ENCODE measurements at regions not wholly inside any gene's neighbourhood (a gene's known extent, or its start where the extent isn't known, plus 50 kb on each side); places are given as distances from the start of the nearest gene placed in this dataset.

GRCh38 chr2:125491663-125492062 is 1164.3 kb upstream of the GYPC start:
- Mint-ChIP-seq H3K36me3 (ENCODE audit: unreplicated experiment) (no peaks in the 10 kb centered on the region), H3K4me1 (ENCODE audit: unreplicated experiment) (no peaks in the 10 kb centered on the region)

GRCh38 chr2:125512313-125512712 is 1143.6 kb upstream of the GYPC start:
- Mint-ChIP-seq H3K27ac (ENCODE audit: unreplicated experiment) (no peak overlapping the region), H3K4me1 (ENCODE audit: unreplicated experiment) (no peaks in the 10 kb centered on the region), H3K9me3 (ENCODE audit: unreplicated experiment) (peaks cover 14% of the 10 kb centered on the region), H3K36me3 (ENCODE audit: unreplicated experiment) (no peaks in the 10 kb centered on the region), H3K4me3 (ENCODE audit: unreplicated experiment) (no peak overlapping the region), H3K27me3 (ENCODE audit: unreplicated experiment) (no peaks in the 10 kb centered on the region)
- no peak for DNase-seq (ENCODE audit: extremely low spot score, unreplicated experiment)
- TF ChIP-seq CTCF (IDR thresholded peaks at IDR 0.05), result no peak

More at GRCh38 chr2:125491663-125492062, 1164.3 kb upstream of the GYPC start:
- H3K27ac Mint-ChIP-seq (ENCODE audit: unreplicated experiment), result no peak overlapping the region
- no peak overlapping the region for H3K4me3 Mint-ChIP-seq (ENCODE audit: unreplicated experiment)
- no peak for DNase-seq (ENCODE audit: extremely low spot score, unreplicated experiment)
- peaks cover 16% of the 10 kb centered on the region for H3K9me3 Mint-ChIP-seq (ENCODE audit: unreplicated experiment)
- no peaks in the 10 kb centered on the region for H3K27me3 Mint-ChIP-seq (ENCODE audit: unreplicated experiment)
- TF ChIP-seq CTCF (IDR thresholded peaks at IDR 0.05), result no peak

- no peak overlapping the region for H3K4me3 Mint-ChIP-seq (ENCODE audit: unreplicated experiment)
- DNase-seq (ENCODE audit: extremely low spot score, unreplicated experiment), result no peak
- H3K9me3 Mint-ChIP-seq (ENCODE audit: unreplicated experiment), result peaks cover 25% of the 10 kb centered on the region
- no peaks in the 10 kb centered on the region for H3K27me3 Mint-ChIP-seq (ENCODE audit: unreplicated experiment)
- H3K36me3 Mint-ChIP-seq (ENCODE audit: unreplicated experiment), result no peaks in the 10 kb centered on the region
- H3K27ac Mint-ChIP-seq (ENCODE audit: unreplicated experiment), result no peak overlapping the region
- H3K4me1 Mint-ChIP-seq (ENCODE audit: unreplicated experiment), result no peaks in the 10 kb centered on the region
- TF ChIP-seq CTCF (IDR thresholded peaks at IDR 0.05), result peak; percentile 45
Observed at GRCh38 chr2:125516496-125517109, 1139.4 kb upstream of the GYPC start.

DNA sequence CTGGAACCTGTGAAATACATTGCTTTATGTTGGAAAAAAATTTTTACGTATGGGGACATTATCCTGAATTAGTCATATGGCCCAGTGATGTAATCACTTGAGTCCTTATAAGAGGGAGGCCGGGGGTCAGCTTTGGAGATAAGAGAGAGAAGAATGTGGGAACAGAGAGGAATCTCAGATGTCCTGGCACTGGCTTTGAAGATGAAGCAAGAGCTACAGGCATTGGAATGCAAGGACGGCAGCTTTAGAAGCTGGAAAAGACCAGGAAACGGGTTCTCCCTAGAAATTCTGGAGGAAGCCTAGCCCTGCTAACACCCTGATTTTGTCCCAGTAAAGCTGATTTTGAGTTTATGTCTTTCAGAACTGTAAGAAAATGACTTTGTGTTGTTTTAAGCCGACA is 1129.9 kb upstream of the GYPC start:
- no peaks in the 10 kb centered on the region for H3K27me3 Mint-ChIP-seq (ENCODE audit: unreplicated experiment)

DNA sequence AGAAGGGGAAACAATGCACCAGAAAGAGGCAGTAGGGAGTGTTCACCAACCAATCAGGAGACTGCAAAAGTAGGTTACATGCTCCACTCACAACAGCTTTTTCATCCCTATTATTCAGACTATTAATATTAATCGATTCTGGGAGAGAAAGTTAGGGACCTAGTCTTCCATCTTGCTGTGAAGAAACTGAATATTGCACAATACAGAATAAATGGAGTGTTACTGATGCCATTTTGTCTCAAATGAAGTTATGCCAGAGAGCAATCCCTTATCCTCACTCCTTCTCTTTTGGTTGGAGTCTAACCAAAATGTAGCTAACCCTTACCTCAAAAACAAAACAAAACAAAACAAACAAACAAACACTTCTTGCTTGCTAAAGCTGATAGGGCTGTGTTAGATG is 1120.9 kb upstream of the GYPC start:
- Mint-ChIP-seq H3K9me3 (ENCODE audit: unreplicated experiment) (peaks cover 3% of the 10 kb centered on the region), H3K27me3 (ENCODE audit: unreplicated experiment) (no peaks in the 10 kb centered on the region), H3K4me1 (ENCODE audit: unreplicated experiment) (no peaks in the 10 kb centered on the region), H3K36me3 (ENCODE audit: unreplicated experiment) (no peaks in the 10 kb centered on the region), H3K4me3 (ENCODE audit: unreplicated experiment) (no peak overlapping the region), H3K27ac (ENCODE audit: unreplicated experiment) (no peak overlapping the region)
- no peak for TF ChIP-seq CTCF (IDR thresholded peaks at IDR 0.05)
- DNase-seq (ENCODE audit: extremely low spot score, unreplicated experiment), result no peak

More for the DNA sequence above, 1129.9 kb upstream of the GYPC start:
- peaks cover 10% of the 10 kb centered on the region for H3K9me3 Mint-ChIP-seq (ENCODE audit: unreplicated experiment)
- no peaks in the 10 kb centered on the region for H3K4me1 Mint-ChIP-seq (ENCODE audit: unreplicated experiment)
- H3K27ac Mint-ChIP-seq (ENCODE audit: unreplicated experiment), result no peak overlapping the region
- no peak overlapping the region for H3K4me3 Mint-ChIP-seq (ENCODE audit: unreplicated experiment)
- no peak for DNase-seq (ENCODE audit: extremely low spot score, unreplicated experiment)
- H3K36me3 Mint-ChIP-seq (ENCODE audit: unreplicated experiment), result no peaks in the 10 kb centered on the region
- TF ChIP-seq CTCF (IDR thresholded peaks at IDR 0.05), result no peak

Data from osteocyte (in vitro differentiated cells).